ENCODE measurements at regions not wholly inside any gene's neighbourhood (a gene's known extent, or its start where the extent isn't known, plus 50 kb on each side); places are given as distances from the start of the nearest gene placed in this dataset.

- TF ChIP-seq CTCF (conservative IDR thresholded peaks at IDR 0.05; ENCODE audit: low read depth, low read length) (no peak), EZH2 (IDR thresholded peaks at IDR 0.05; ENCODE audit: borderline replicate concordance, low read depth, low read length, poor library complexity, severe bottlenecking) (no peak)
These were observed 227.1 kb upstream of the CCDC179 start for GRCh38 chr11:23087407-23087806.
